Neural cell (in vitro differentiated cells): ENCODE measurements at regions not wholly inside any gene's neighbourhood (a gene's known extent, or its start where the extent isn't known, plus 50 kb on each side); places are given as distances from the start of the nearest gene placed in this dataset.

Experiments used
- H2AFZ ChIP-seq: fragments of 200-600, 300-800 bp; sonication (generic), shearing (Covaris generic); 2 replicates; pipeline ENCODE4 v1.6.0; 2014; ENCODE audit warnings: low read depth, mild to moderate bottlenecking, antibody characterized with exemption, low read length, moderate library complexity
- H3F3A ChIP-seq: fragments of 200-600 bp; shearing (Covaris generic); 2 replicates; pipeline ENCODE4 v1.6.1; 2016; ENCODE audit warnings: mild to moderate bottlenecking, moderate library complexity, mixed read lengths, antibody characterized with exemption, low read length; ENCODE audit not compliant: insufficient read depth, poor library complexity, severe bottlenecking
- H3K27ac ChIP-seq: fragments of 200-600, 300-800 bp; sonication (generic), shearing (Covaris generic); 2 replicates; pipeline ENCODE4 v1.5.1; 2014; ENCODE audit warnings: mild to moderate bottlenecking, low read length, moderate library complexity
- H3K27me3 ChIP-seq: fragments of 300-800, 200-600 bp; sonication (generic), shearing (Covaris generic); 2 replicates; pipeline ENCODE4 v1.6.0; 2014; ENCODE audit warnings: mild to moderate bottlenecking, low read depth, low read length, moderate library complexity; ENCODE audit not compliant: insufficient read depth
- H3K36me3 ChIP-seq: fragments of 300-800, 200-600 bp; sonication (generic), shearing (Covaris generic); 2 replicates; pipeline ENCODE4 v1.5.1; 2014; ENCODE audit warnings: mild to moderate bottlenecking, antibody characterized with exemption, low read length, moderate library complexity; ENCODE audit not compliant: insufficient read depth
- H3K4me2 ChIP-seq: fragments of 300-800, 200-600 bp; sonication (generic), shearing (Covaris generic); 2 replicates; pipeline ENCODE4 v1.6.0; 2014; ENCODE audit warnings: mild to moderate bottlenecking, low read length
- H3K4me3 ChIP-seq: fragments of 300-800, 200-600 bp; sonication (generic), shearing (Covaris generic); 2 replicates; pipeline ENCODE4 v1.5.1; 2014; ENCODE audit warnings: mild to moderate bottlenecking, low read length, moderate library complexity
- H3K79me2 ChIP-seq: fragments of 200-600 bp; shearing (Covaris generic); replicated peaks from 2 replicates; pipeline ENCODE4 v1.6.0; 2014; ENCODE audit warnings: mild to moderate bottlenecking, low read length, moderate library complexity; ENCODE audit not compliant: insufficient read depth
- H3K9ac ChIP-seq: fragments of 300-800, 200-600 bp; sonication (generic), shearing (Covaris generic); 2 replicates; pipeline ENCODE4 v1.6.1; 2016; ENCODE audit warnings: mild to moderate bottlenecking, low read length, mixed read lengths
- H3K9me2 ChIP-seq: fragments of 200-600 bp; shearing (Covaris generic); 2 replicates; pipeline ENCODE4 v1.6.1; 2016; ENCODE audit warnings: mild to moderate bottlenecking, low read length, mixed read lengths; ENCODE audit not compliant: insufficient read depth
- H3K9me3 ChIP-seq: fragments of 200-600, 300-800 bp; sonication (generic), shearing (Covaris generic); 2 replicates; pipeline ENCODE4 v1.6.1; 2016; ENCODE audit warnings: mild to moderate bottlenecking, mixed run types, low read length, moderate library complexity, mixed read lengths
- H4K20me1 ChIP-seq: fragments of 200-600 bp; shearing (Covaris generic); 2 replicates; pipeline ENCODE4 v1.6.1; 2016; ENCODE audit warnings: mild to moderate bottlenecking, mixed run types; ENCODE audit not compliant: insufficient read depth
- EP300 ChIP-seq: fragments of 450-650 bp; conservative IDR thresholded peaks from 2 replicates; pipeline ENCODE4 v1.6.1; 2014; ENCODE audit warnings: antibody characterized with exemption, mild to moderate bottlenecking, moderate library complexity; ENCODE audit not compliant: poor library complexity, severe bottlenecking
- EZH2 ChIP-seq: fragments of 200-600, 300-800 bp; shearing (Covaris generic), sonication (generic); IDR thresholded peaks from 2 replicates; pipeline ENCODE4 v1.6.1; 2014; ENCODE audit warnings: antibody characterized with exemption, low read length, borderline replicate concordance, mild to moderate bottlenecking; ENCODE audit not compliant: insufficient read depth, poor library complexity, severe bottlenecking
- MXI1 ChIP-seq: fragments of 450-650 bp; conservative IDR thresholded peaks from 2 replicates; pipeline ENCODE4 v1.6.1; 2014; ENCODE audit warnings: antibody characterized with exemption, mild to moderate bottlenecking; ENCODE audit not compliant: poor library complexity, severe bottlenecking
- POLR2AphosphoS5 ChIP-seq: IDR thresholded peaks from 2 replicates; pipeline ENCODE4 v1.6.1; 2012
- RAD21 ChIP-seq: fragments of 450-650 bp; conservative IDR thresholded peaks from 2 replicates; pipeline ENCODE4 v1.6.1; 2014; ENCODE audit warnings: antibody characterized with exemption, mild to moderate bottlenecking, moderate library complexity
- REST ChIP-seq: IDR thresholded peaks from 2 replicates; pipeline ENCODE4 v1.6.1; 2012; ENCODE audit warnings: borderline replicate concordance
- SMC3 ChIP-seq: fragments of 450-650 bp; conservative IDR thresholded peaks from 2 replicates; pipeline ENCODE4 v1.6.1; 2014; ENCODE audit warnings: antibody characterized with exemption, mild to moderate bottlenecking, moderate library complexity; ENCODE audit not compliant: poor library complexity
- TAF1 ChIP-seq: IDR thresholded peaks from 2 replicates; pipeline ENCODE4 v1.6.1; 2012; ENCODE audit warnings: low read depth
- TF ChIP-seq, protein P1 (sequence below): fragments of 450-650 bp; IDR thresholded peaks from 2 replicates; pipeline ENCODE4 v1.5.1; 2014; ENCODE audit warnings: antibody characterized with exemption, mild to moderate bottlenecking, moderate library complexity; ENCODE audit not compliant: poor library complexity, severe bottlenecking

DNA sequence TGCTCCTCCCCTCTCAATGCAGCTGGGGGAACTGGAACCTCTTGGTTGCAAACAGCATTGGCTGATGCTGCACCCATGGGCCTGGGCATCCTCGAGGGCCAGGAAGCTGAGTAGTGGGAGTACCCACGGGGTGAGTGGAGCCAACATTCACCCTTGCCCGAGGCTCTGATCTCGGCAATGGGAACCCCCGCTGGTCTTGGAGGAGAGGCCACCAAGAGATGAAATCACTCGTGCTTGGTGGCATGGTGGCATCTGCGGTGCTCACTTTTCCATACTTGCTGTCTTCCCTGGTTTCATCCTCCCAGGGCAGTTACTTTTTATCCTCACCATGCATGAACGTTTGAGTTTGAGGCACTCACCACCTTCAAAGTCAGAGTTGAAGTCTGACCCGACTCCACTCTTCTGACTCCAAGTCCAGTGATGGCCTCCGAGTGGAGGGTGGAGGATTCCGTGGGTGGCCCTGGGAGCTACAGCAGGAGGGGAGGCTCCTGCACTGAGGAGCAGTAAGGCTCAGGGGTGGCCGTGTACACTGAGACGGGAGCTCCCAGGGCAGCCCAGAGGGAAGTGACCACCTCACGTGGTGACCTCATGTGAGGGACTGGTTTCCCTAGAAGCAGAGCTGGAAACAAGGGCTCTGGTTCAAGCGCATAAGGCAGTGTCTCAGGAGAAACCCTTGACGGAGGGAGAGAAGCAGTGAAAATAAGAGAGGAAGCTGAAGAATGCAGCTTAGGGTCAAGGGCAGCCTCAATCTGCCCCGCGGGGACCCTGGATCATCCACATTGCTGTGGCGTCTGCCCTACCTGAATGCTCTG is 349.1 kb downstream of the TCERG1L start:
- no peak for TF ChIP-seq POLR2AphosphoS5
- TF ChIP-seq REST: no peak
- TF ChIP-seq SMC3: no peak
- TF ChIP-seq TAF1: no peak
- no peak for TF ChIP-seq EZH2
- TF ChIP-seq MXI1: no peak
- no peak for TF ChIP-seq EP300
- TF ChIP-seq, protein P1, sequence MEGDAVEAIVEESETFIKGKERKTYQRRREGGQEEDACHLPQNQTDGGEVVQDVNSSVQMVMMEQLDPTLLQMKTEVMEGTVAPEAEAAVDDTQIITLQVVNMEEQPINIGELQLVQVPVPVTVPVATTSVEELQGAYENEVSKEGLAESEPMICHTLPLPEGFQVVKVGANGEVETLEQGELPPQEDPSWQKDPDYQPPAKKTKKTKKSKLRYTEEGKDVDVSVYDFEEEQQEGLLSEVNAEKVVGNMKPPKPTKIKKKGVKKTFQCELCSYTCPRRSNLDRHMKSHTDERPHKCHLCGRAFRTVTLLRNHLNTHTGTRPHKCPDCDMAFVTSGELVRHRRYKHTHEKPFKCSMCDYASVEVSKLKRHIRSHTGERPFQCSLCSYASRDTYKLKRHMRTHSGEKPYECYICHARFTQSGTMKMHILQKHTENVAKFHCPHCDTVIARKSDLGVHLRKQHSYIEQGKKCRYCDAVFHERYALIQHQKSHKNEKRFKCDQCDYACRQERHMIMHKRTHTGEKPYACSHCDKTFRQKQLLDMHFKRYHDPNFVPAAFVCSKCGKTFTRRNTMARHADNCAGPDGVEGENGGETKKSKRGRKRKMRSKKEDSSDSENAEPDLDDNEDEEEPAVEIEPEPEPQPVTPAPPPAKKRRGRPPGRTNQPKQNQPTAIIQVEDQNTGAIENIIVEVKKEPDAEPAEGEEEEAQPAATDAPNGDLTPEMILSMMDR: no peak
- TF ChIP-seq RAD21: no peak
- Histone ChIP-seq H2AFZ (no peak overlapping the region), H3K4me2 (no peak overlapping the region), H4K20me1 (no peaks in the 10 kb centered on the region), H3K4me3 (no peak overlapping the region), H3K27ac (no peak overlapping the region), H3K79me2 (no peaks in the 10 kb centered on the region), H3K9ac (no peak overlapping the region), H3F3A (no peaks in the 10 kb centered on the region), H3K27me3 (no peaks in the 10 kb centered on the region), H3K36me3 (no peaks in the 10 kb centered on the region), H3K9me3 (no peaks in the 10 kb centered on the region), H3K9me2 (no peaks in the 10 kb centered on the region)

DNA sequence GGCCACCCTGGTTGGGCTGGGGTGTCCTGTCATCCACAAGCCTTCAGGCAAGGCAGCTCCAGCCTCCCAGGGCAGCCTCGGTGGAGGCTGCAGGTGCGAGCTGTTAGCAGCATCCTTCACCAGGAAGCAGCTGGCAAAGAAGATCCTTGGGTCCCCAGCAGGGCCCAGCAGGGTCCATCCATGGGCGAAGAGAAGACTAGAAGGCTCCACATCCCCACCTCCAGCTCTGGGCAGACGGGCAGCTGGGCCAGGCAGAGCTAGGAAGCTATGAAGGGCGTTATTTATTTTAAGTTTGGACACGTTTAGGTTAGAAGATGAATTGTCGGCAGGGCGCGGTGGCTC is 348.5 kb downstream of the TCERG1L start:
- Histone ChIP-seq H3K9me2 (no peaks in the 10 kb centered on the region), H3K27ac (no peak overlapping the region), H3K27me3 (no peaks in the 10 kb centered on the region), H3K4me3 (no peak overlapping the region), H3K9ac (no peak overlapping the region), H3K79me2 (no peaks in the 10 kb centered on the region), H3K9me3 (no peaks in the 10 kb centered on the region), H3K4me2 (no peak overlapping the region), H2AFZ (no peak overlapping the region), H4K20me1 (no peaks in the 10 kb centered on the region), H3K36me3 (no peaks in the 10 kb centered on the region), H3F3A (no peaks in the 10 kb centered on the region)
- TF ChIP-seq EZH2 (no peak), REST (no peak), EP300 (no peak), RAD21 (no peak), SMC3 (no peak), POLR2AphosphoS5 (no peak), MXI1 (no peak), TAF1 (no peak)
- TF ChIP-seq, protein P1: no peak
